Lower leg skin (tissue), 4 donors: ENCODE measurements at regions not wholly inside any gene's neighbourhood (a gene's known extent, or its start where the extent isn't known, plus 50 kb on each side); places are given as distances from the start of the nearest gene placed in this dataset.

Source experiments
- DNase-seq, 2 donors: peaks; one replicate each; pipeline ENCODE4 v3.0.0-alpha.2; 2019; ENCODE audit warnings: low spot score in 2 of 2
- H3K4me3 ChIP-seq: fragments of 200-600 bp; sonication (generic); 2 replicates; pipeline ENCODE4 v1.5.1; 2017; ENCODE audit warnings: mild to moderate bottlenecking, low read depth; ENCODE audit not compliant: poor library complexity, severe bottlenecking
- CTCF ChIP-seq, 3 donors: fragments of 450-650 bp; IDR thresholded peaks; one replicate each; pipeline ENCODE4 v1.5.1; 2016; ENCODE audit warnings: antibody characterized with exemption in 3 of 3, mild to moderate bottlenecking in 3 of 3, moderate library complexity in 2 of 3
- POLR2A ChIP-seq, 2 donors: fragments of 450-650 bp; IDR thresholded peaks; one replicate each; pipeline ENCODE4 v1.6.1; 2016 to 2017; ENCODE audit warnings: antibody characterized with exemption in 2 of 2, mild to moderate bottlenecking in 1 of 2, moderate library complexity in 1 of 2
- WGBS, 2 donors: methylation state at CpG; one replicate each; pipeline ENCODE4 v1.1.5; 2018; 5-methylcytosine and 5-hydroxymethylcytosine counted together
- intact Hi-C: fragments of 100-400 bp; cut with DNase I; formaldehyde crosslinking; loops from one replicate; pipeline ENCODE4 v1.15.0; 2023; ENCODE audit warnings: low total_unique reads

GRCh38 chr1:36580524-36580923 is 97.8 kb upstream of the CSF3R start:
- 21% methylated on average over 5 of the region's 5 CpGs for WGBS, 2 donors
- TF ChIP-seq CTCF (IDR thresholded peaks at IDR 0.05) (no peak), POLR2A (IDR thresholded peaks at IDR 0.05) (no peak)
- intact Hi-C loops, result no loop called here
- H3K4me3 ChIP-seq, result no peak overlapping the region
- no peak for DNase-seq

DNA sequence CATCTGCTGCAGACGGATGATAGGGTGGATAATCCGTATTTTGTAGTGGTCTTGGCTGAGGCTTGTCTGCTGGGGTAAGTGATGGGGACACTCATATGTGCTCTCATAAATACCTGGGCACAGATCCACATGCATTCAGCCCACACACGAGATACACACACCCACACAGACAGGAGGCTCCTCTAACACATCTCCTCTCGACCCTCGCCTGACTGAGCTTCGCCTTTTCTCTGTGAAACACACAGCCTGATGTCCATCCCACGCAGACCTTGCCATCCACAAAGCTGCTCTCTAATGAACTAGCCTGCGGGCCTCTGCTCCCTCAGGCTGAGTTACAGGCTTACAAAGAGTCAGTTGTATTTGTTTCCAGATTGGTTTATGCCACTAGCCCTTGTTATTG is 96.3 kb upstream of the CSF3R start:
- DNase-seq, result no peak
- intact Hi-C loops, result no loop called here
- H3K4me3 ChIP-seq, result no peak overlapping the region
- WGBS, 2 donors, result 56 to 65% methylated on average over 8 of the region's 8 CpGs
- TF ChIP-seq CTCF (IDR thresholded peaks at IDR 0.05) (no peak), POLR2A (IDR thresholded peaks at IDR 0.05) (no peak)

- WGBS, 2 donors, result 42 to 59% methylated on average over 7 of the region's 7 CpGs
- H3K4me3 ChIP-seq, result no peak overlapping the region
- no peak for DNase-seq
- intact Hi-C loops, result no loop called here
- TF ChIP-seq CTCF (IDR thresholded peaks at IDR 0.05) (no peak), POLR2A (IDR thresholded peaks at IDR 0.05) (no peak)
Measured at GRCh38 chr1:36576551-36577110, 93.9 kb upstream of the CSF3R start.

GRCh38 chr1:36576118-36576517 is 93.4 kb upstream of the CSF3R start:
- DNase-seq, result peak in 1 of 2 donors; percentile 16
- WGBS, 2 donors, result 0 to 1% methylated on average over 5 to 7 of the region's 7 CpGs
- TF ChIP-seq POLR2A (IDR thresholded peaks at IDR 0.05) (no peak), CTCF (IDR thresholded peaks at IDR 0.05) (no peak)
- intact Hi-C loops, result no loop called here
- H3K4me3 ChIP-seq, result no peak overlapping the region

DNA sequence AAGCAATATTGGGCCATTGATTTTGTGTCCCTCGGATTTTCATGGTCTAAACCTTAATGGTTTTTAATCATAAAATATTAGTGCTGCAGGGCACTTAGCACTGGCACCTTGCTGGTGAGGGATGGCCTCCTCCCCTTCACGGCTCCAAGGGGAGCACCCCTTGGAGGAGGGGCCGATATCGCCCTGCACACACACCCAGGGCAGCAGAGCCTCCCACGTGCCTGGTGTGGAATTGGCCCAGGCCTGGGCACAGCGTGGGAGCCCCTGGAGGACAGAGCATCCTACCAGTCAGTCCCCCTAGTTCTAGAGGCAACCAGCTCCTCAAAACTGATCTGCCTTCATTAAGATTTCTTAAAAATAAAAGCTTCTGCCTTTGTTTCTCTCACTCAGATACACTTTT is 90.7 kb upstream of the CSF3R start:
- intact Hi-C loops, result no loop called here
- DNase-seq, result no peak
- no peak overlapping the region for H3K4me3 ChIP-seq
- TF ChIP-seq POLR2A (IDR thresholded peaks at IDR 0.05) (no peak), CTCF (IDR thresholded peaks at IDR 0.05) (no peak)
- WGBS, 2 donors, result 52 to 53% methylated on average over 6 of the region's 6 CpGs

GRCh38 chr1:36572906-36573305 is 90.2 kb upstream of the CSF3R start:
- no peak for TF ChIP-seq CTCF (IDR thresholded peaks at IDR 0.05)
- no peak for TF ChIP-seq POLR2A (IDR thresholded peaks at IDR 0.05)
- intact Hi-C loops, result no loop called here
- WGBS, 2 donors, result 44 to 51% methylated on average over 11 of the region's 11 CpGs
- no peak for DNase-seq
- H3K4me3 ChIP-seq, result no peak overlapping the region
